ENCODE measurements at regions not wholly inside any gene's neighbourhood (a gene's known extent, or its start where the extent isn't known, plus 50 kb on each side); places are given as distances from the start of the nearest gene placed in this dataset.
A peak's percentile ranks its signal among the peaks of the same experiment; 100 is the strongest.
"Not testable (repeated sequence)": the region's sequence is repeated elsewhere in the genome, so short reads cannot be mapped to it uniquely, and the experiment has no call there.

DNA sequence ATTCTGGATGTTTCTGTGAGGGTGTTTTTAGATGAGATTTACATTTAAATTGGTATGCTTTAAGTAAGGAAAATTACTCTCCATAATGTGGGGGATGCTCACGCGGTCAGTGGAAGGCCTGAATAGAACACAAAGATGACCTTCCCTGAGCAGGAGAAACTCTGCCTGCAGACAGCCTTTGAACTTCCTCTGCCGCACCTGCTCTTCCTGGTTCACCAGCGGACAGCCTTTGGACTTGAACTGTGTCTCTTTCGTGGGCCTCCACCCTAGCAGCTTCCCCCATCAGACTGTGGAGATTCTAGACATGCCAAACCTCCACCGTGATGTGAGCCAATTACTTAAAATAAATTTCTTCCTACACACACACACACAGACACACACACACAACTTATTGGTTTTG is 210.7 kb downstream of the EFCAB11 start:
- DNase-seq (ENCODE audit: low spot score) = no peak

GRCh38 chr14:89740241-89740640 is 214.3 kb downstream of the EFCAB11 start:
- DNase-seq (ENCODE audit: low spot score) = no peak

DNA sequence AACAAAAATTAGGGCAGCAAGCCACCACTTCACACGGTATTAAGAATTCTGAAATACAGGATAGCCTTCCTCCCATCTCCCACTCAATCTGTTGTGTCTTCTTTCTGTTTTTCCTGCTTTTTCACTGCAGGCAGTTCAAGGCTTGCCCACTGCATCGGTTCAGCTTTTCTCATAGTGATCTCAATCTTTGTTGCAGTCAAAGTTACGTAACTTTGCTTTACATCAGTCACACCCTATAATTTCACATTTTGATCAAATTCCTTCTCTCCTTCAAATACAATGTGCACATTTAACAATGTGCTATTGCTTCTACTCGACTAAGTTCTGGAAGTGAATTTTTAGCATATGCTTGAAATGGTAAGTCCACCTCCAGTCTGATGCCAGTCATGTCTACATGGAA is 217.6 kb downstream of the EFCAB11 start:
- DNase-seq (ENCODE audit: low spot score) = no peak

GRCh38 chr14:89731396-89731933 is 223.1 kb downstream of the EFCAB11 start:
- DNase-seq (ENCODE audit: low spot score) = no peak

- no peak for DNase-seq (ENCODE audit: low spot score)
These were observed 223.8 kb downstream of the EFCAB11 start for GRCh38 chr14:89730687-89731086.

DNA sequence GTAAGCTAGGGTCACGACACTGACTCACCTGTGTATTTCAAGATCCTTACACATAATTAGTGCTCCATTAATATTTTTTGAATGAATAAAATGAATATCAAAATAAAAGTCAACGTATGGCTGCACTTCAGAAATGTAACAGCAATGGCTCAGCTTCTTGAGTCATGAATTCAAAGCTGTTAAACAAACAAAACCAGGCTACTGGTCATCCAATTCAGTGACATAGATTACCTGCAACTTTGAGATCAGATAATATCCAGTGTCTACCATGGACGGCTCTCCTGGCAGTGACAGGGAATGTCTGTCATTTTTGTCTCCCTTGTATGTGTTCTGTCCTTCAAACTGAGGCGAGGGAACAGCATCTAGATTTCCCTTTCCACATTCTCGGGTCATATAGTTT is 225.6 kb downstream of the EFCAB11 start:
- DNase-seq (ENCODE audit: low spot score) = no peak

DNA sequence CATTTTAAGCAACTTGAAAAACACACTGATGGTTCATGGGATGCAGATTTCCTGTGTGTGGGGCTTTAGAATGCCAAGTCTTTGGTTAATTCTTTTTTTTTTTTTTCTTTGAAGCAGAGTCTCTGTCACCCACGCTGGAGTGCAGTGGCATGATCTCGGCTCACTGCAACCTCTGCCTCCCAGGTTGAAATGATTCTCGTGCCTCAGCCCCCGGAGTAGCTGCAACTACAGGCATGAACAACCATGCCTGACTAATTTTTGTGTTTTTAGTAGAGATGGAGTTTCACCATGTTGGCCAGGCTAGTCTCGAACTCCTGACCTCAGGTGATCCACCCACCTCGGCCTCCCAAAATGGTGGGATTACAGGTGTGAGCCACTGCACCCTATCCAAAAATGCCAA is 228.3 kb downstream of the EFCAB11 start:
- not testable (repeated sequence) for DNase-seq (ENCODE audit: low spot score)

- DNase-seq (ENCODE audit: low spot score) = no peak
These were observed 229.9 kb downstream of the EFCAB11 start for GRCh38 chr14:89724628-89724960.

GRCh38 chr14:89723930-89724627 is 230.5 kb downstream of the EFCAB11 start:
- no peak for DNase-seq (ENCODE audit: low spot score)

DNA sequence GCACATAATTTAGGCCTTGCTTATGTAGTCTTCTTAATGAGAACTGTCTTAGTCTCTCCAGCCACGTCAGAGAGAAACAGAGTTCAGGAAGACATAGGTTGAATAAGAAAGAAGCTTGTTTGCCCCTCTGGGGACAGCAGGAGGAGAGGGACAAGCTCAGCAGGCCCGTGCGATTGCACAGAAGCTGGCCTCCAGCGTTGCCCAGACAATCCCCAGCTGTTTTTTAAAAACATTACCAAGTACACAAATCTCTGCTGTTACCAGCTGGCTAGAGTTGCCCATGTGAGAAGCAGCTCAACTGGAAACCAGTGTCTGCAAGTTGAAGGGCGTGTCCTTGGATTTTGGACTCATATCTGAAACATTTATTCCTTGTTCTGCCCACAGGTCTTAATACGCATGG is 232.6 kb downstream of the EFCAB11 start:
- DNase-seq (ENCODE audit: low spot score) = no peak

- DNase-seq (ENCODE audit: low spot score) = peak; percentile 56
These were observed 233.5 kb downstream of the EFCAB11 start for GRCh38 chr14:89720741-89721729.

GRCh38 chr14:89720076-89720687 is 234.3 kb downstream of the EFCAB11 start:
- no peak for DNase-seq (ENCODE audit: low spot score)

- DNase-seq (ENCODE audit: low spot score) = no peak
These were observed 235.0 kb downstream of the EFCAB11 start for GRCh38 chr14:89719366-89720075.

GRCh38 chr14:89708982-89709625 is 245.4 kb downstream of the EFCAB11 start:
- DNase-seq (ENCODE audit: low spot score) = no peak

DNA sequence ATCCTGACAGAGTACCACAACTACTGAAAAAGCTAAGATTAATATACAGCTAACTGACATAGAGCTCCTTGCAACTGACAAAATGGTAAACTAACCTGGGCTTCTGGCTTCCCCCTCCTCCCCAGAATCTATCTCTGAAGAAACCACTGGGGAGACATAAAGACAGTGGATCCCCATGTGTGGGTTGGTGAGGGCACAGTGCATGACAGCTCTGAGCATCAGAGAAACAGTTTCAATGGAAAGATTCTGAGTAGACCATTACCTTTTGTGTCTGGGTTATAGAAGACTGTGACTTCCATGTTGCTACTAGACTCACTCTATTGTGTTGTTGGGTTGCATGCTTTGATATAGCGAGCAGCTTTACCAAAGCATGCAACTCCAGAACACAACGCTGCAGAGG is 247.4 kb downstream of the EFCAB11 start:
- DNase-seq (ENCODE audit: low spot score) = no peak

GRCh38 chr14:89702876-89703200 is 251.7 kb downstream of the EFCAB11 start:
- no peak for DNase-seq (ENCODE audit: low spot score)

DNA sequence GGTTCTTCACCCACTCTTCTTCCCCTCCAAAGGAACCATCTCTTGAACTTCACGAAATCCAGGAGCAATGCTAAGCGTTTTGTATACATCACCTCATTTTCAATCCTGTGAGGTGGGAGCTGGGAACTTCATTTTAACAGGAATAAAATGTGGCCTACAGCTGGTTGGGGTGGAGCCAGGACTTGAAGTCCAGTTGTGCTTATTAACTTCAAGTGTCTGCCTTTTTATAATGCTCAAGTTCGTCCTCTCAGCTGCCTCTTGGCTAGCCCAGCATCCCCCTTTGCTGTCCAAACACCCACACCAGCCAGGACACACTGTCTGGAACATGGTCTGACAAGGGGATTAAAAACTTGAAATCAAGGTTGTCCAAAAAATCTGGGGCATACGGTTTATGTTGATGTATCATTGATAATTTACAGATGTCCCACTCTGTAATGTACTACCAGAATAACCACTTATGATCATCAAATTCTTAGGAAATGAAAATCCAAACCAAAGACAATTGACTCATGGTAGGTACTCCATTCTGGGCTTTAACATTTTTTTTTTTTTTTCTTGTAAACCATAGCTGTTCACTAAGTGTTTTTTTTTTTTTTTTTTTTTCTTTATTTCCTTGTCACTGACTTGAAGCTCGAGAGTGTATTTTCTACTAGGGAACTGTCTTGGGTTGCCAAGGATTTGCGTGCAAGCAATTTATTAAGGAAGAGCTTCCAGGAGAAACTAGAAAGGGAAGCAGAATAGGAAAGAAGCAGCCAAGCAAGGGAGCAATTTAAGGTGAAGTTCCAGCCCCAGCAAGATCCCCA is 252.3 kb downstream of the EFCAB11 start:
- no peak for DNase-seq (ENCODE audit: low spot score)

DNA sequence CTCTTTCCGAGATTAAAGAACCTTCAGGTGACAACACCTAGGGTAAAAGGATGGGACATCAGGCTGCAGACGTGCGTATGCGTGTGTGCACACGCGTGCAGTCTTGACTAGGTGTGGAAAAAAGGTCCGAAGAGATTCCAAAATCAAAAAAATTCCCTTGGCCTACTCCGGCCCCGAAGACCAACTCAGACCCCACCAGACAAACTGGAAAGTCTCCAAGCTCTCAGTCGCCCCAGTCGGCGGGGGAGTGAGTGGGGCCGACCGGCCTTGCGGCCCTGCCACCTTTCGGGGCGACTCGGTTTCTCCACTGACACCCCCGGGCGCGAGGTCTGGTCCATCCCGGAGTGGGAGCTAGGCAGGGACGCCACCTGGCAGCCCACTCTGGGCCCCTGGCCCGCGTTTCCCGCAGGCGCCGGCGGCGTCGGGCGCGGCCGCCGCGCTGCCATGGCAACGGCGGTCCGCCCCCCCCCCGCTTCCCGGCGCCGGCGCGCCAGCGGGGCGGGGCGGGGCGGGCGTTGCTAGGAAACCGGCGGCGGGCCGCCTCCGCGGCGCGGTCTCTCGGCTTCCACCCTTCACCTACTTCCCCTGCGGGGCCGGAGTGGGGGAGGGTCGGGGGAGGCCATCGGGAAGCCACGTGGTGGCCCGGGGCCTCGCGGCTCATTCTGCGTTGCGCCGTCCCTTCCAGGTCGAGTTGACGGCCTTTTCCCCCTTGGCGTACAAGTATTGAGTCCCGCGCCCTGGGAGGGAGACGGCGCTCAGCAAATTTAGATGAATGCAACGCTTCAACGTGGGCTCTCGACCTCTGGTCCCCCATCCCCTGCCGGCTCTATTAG is 253.1 kb downstream of the EFCAB11 start:
- peak; percentile 87 for DNase-seq (ENCODE audit: low spot score)

GRCh38 chr14:89700801-89701200 is 253.7 kb downstream of the EFCAB11 start:
- no peak for DNase-seq (ENCODE audit: low spot score)

DNA sequence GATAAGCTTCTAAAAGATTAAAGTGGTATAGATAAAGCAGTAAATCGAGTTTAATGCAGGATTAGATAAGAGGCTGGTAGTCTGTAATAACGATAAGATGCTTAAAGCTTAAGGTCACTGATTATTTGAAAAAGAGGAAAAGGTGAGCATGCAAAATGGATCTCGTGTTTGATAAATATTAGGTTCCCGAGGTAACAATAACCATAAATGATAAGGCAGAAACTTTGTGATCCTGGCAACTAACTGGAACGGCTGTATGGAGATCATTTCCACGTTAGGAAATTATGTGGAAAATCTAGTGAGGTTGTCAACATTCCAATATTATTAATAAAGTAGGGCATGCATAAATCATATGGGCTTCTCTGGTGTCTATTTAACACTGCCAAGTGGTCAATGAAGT is 255.5 kb downstream of the EFCAB11 start:
- no peak for DNase-seq (ENCODE audit: low spot score)
